Testis (tissue), 2 donors: ENCODE measurements at regions not wholly inside any gene's neighbourhood (a gene's known extent, or its start where the extent isn't known, plus 50 kb on each side); places are given as distances from the start of the nearest gene placed in this dataset.

Source experiments
- CTCF ChIP-seq, 3 experiments: fragments of 450-650 bp in 2 of 3; fragments of 200-600 bp in 1 of 3; sonication (generic) in 1 of 3; IDR thresholded peaks; one replicate each; pipeline ENCODE4 v1.5.1; 2016 to 2019; ENCODE audit warnings: antibody characterized with exemption in 3 of 3, mild to moderate bottlenecking in 2 of 3, moderate library complexity in 1 of 3
- POLR2A ChIP-seq: fragments of 450-650 bp; IDR thresholded peaks from one replicate; pipeline ENCODE4 v1.6.1; 2017; ENCODE audit warnings: antibody characterized with exemption, mild to moderate bottlenecking, moderate library complexity

DNA sequence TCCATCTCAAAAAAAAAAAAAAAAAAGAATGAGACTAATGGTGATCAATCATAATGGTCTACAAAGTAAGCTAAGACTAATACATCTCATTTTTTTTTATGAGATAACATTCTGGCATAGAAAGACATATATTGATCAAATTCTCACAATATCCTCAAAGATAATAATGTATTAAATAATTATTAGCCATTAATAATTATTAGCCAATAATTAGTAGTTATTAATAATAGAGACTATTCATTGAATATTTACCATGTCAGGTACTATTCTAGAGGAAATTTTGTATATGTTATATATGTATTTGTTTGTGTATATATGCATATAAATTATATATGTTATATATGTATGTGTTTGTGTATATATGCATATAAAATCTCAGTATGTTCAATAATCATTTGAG is 137.7 kb upstream of the PTBP2 start:
- TF ChIP-seq CTCF (IDR thresholded peaks at IDR 0.05) (no peak), POLR2A (no peak)
